Epithelial cell of esophagus (primary cell): ENCODE measurements at regions not wholly inside any gene's neighbourhood (a gene's known extent, or its start where the extent isn't known, plus 50 kb on each side); places are given as distances from the start of the nearest gene placed in this dataset.

ENCODE experiments used
- DNase-seq: peaks from one replicate; pipeline ENCODE4 v3.0.0; 2010; ENCODE audit warnings: low read depth
- H3K4me3 ChIP-seq: 2 replicates; pipeline ENCODE4 v1.5.1; 2011; ENCODE audit warnings: mild to moderate bottlenecking, low read length, control low read depth
- CTCF ChIP-seq: IDR thresholded peaks from 2 replicates; pipeline ENCODE4 v1.5.1; 2011; ENCODE audit warnings: low read depth, mild to moderate bottlenecking, low read length, control low read depth, inconsistent platforms; ENCODE audit not compliant: insufficient read depth; ENCODE audit errors: missing control alignments

- no peak for DNase-seq
- no peak for TF ChIP-seq CTCF
- no peak overlapping the region for H3K4me3 ChIP-seq
Observed at GRCh38 chr20:23232679-23233308, 117.8 kb upstream of the NXT1 start.

GRCh38 chr20:23232219-23232581, 118.4 kb upstream of the NXT1 start:
- no peak for TF ChIP-seq CTCF
- H3K4me3 ChIP-seq, result no peak overlapping the region
- no peak for DNase-seq

GRCh38 chr20:23231561-23232218, 118.9 kb upstream of the NXT1 start:
- DNase-seq, result no peak

GRCh38 chr20:23230766-23231385, 119.7 kb upstream of the NXT1 start:
- TF ChIP-seq CTCF, result no peak
- DNase-seq, result no peak
- H3K4me3 ChIP-seq, result no peak overlapping the region

More at GRCh38 chr20:23231561-23232218, 118.9 kb upstream of the NXT1 start:
- no peak for TF ChIP-seq CTCF
- no peak overlapping the region for H3K4me3 ChIP-seq

GRCh38 chr20:23229989-23230388, 120.6 kb upstream of the NXT1 start:
- no peak for DNase-seq
- TF ChIP-seq CTCF, result no peak
- no peak overlapping the region for H3K4me3 ChIP-seq

- H3K4me3 ChIP-seq, result no peak overlapping the region
- DNase-seq, result no peak
- TF ChIP-seq CTCF, result no peak
Observed at GRCh38 chr20:23228912-23229311, 121.7 kb upstream of the NXT1 start.

GRCh38 chr20:23227976-23228375, 122.6 kb upstream of the NXT1 start:
- TF ChIP-seq CTCF, result no peak
- no peak for DNase-seq
- H3K4me3 ChIP-seq, result no peak overlapping the region
